Dermis microvascular lymphatic vessel endothelial cell (primary cell): ENCODE measurements at regions not wholly inside any gene's neighbourhood (a gene's known extent, or its start where the extent isn't known, plus 50 kb on each side); places are given as distances from the start of the nearest gene placed in this dataset.

Experiments
- DNase-seq, 2 donors: peaks; one replicate each; pipeline versions ENCODE4 v3.0.0 to v3.0.0-alpha.2; 2010; ENCODE audit warnings: low read depth in 2 of 2

DNA sequence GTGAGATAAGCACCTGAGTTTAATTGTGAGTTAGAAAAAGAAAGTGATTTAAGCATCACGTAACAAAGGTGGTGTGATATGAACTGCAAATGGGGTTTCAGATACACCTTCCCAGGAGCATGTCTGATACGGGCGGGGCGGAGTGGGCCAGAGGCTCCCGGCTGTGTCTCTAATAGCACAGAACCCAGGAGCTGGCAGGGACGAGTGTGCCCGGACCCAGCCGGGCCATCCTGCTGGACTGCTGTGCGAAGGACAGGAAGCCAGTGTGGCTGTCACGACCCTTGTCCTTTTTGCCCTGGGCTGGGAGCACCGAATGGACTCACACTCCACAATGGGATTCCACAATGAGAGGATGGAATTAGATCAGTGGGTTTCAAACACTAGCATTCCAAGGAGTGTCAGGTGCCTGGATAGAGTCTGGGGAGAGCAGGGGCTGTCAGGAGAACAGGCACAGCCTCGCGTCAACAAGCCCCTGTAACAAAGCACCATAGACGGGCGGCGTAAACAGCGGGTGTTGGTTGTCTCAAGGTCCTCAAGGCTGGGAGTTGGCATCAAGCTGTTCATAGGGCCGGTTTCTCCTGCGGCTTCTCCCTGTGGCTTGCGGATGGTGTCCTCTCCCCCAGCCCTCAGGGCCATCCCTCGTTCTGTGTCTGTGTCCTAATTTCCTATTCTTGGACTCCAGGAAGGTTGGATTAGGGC, 242.6 kb upstream of the PITRM1 start:
- DNase-seq = no peak

DNA sequence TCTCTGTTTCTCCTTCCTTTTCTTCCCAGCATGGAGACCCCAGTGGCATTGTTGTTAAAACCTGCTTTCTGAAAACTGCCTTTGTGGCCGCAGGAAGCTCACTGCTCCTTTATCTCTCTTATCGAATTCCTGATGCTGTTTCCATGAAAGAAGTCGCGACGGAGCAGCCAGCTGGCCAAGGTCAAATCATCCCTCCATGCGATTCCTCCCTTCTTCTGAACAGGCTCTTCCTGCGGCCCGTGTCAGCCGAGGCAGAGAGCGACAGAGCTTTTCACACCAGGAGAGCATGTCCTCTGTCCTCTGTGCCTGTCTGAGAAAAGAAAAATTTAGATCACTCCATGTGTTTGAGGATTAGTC, 242.1 kb upstream of the PITRM1 start:
- DNase-seq = no peak

GRCh38 chr10:3413937-3414666, 241.5 kb upstream of the PITRM1 start:
- DNase-seq = no peak

DNA sequence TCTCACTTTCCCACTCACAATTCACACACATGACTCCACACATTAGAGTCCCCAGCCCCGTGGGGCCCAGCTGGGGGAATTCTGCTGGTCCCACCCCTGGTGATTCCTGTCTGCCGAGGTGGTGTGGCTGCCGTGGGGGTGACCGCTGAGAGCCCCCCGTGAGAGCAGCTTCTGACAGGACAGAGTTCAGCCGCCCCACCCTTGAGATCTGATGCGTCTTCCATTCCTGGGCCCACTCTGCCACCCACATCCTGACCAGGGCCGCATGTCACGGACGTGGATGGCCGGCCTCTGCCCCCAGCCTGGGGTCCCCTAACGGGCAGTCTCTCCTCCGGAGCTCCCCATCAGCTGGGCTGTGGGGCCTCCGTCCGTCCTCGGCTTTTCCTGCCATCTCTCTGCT, 240.1 kb upstream of the PITRM1 start:
- DNase-seq = no peak

DNA sequence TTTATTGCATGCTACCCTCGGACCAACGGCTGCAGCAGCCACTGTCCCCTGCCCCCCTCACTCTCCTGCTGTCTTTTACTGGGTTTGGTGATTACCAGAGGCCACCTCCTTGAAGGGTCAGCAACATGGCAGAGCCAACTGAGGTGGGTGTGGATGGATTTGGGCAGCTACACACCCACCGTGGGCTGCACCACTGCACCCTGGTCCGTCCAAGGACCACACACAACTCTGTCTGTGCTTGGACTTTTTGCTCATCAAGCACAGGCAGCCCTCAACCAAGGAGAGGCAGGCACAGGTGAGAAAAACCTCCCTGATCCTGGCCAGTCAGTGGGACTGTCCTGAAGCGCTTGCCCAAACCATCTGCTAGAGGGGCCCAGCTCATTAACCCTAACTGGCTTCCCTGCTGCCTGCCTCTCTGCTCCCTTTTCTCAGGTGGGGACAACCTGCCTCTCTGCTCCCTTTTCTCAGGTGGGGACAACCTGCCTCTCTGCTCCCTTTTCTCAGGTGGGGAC, 239.5 kb upstream of the PITRM1 start:
- DNase-seq = no peak

DNA sequence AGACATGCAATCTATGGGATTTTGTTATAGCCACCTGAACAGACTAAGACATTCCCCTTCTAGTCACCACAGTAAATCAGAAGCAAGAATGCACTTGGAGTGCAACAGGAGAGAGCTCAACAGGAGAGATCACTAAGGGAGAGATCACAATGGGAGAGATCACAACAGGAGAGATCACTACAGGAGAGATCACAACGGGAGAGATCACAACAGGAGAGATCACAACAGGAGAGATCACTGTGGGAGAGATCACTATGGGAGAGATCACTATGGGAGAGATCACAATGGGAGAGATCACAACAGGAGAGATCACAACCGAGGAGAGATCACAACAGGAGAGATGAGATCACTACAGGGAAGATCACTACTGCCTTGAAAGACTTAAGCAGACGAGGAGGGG, 238.5 kb upstream of the PITRM1 start:
- no peak for DNase-seq

DNA sequence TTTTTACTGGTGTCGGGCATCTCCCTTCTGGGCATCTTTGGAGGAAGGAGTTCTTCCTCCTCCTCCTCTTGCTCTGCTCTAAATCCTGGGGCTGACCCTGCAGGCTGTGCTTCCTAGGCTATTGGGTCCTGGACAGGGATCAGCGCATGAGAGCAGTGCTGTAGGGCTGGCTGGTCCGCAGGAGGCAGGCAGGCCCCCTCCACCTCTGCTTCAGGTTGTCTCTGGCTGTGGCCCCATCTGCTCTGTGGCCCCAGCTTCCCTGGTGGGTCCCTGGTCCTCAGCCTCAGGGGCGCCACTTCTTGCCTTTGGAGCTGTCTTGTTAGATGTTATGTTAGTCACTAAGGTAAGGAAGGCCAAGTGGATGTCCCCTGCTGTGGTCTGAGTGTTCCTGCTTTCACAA, 237.3 kb upstream of the PITRM1 start:
- DNase-seq = no peak

- DNase-seq = no peak
Observed at GRCh38 chr10:3408603-3409365, 236.2 kb upstream of the PITRM1 start.

DNA sequence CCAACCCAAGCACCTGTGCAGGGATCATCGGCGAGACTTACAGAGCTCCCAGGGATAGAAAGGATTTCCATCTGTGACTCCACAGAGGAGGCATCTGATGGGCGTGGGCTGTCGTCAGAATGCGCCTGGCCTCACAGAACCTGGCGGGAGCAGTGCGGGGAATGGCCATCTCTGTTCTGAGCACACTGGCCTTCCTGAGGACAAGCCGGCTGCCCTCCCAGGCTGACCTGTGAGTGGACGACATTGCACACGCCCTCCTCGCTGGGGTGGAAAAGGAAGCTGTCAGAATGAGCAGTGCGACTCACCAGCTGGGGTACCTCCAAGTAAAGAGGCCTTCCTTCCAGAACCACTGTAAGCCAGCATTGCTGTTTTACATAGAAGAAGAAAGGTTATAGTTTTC, 234.6 kb upstream of the PITRM1 start:
- DNase-seq = no peak

- no peak for DNase-seq
Observed at GRCh38 chr10:3406556-3406955, 234.0 kb upstream of the PITRM1 start.

DNA sequence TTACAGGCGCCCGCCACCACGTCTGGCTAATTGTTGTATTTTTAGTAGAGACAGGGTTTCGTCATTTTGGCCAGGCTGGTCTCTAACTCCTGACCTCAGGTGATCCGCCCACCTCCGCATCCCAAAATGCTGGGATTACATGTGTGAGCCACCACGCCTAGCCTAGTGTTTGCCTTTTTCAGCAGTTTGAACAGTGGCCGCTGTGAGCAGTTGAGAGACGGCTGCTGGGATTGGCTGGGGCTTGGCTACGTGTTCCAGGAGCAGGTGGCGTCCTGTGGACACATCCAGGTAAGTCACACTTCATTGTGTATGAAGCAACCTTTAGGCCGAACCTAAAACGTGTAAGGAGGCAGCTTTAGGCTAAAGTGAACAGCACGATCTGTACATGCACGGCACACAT, 231.8 kb upstream of the PITRM1 start:
- no peak for DNase-seq

- DNase-seq = no peak
Observed at GRCh38 chr10:3402187-3402751, 229.7 kb upstream of the PITRM1 start.

DNA sequence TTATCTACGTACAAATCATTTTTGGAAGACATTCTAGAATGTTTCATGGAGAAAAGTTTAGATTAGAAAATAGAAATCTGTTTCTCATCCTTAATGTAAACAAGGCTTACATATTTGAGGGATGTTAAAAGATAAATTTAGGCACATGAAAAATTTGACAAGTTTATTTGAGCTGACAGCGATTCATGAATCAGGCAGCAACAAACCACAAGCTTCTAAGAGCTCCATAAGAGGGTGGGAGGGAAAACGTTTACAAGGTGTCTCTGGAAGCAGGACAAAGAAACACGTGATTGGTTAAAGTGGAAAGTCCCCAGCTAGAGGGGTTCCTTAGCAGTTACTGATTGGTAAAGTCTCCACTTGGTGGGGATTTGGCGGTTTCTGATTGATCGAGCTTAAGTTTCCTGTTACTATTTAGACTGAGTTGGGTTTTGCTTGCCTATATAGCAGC, 228.9 kb upstream of the PITRM1 start:
- no peak for DNase-seq

- peak; percentile 87 to 92 for DNase-seq
Observed at GRCh38 chr10:3400348-3400747, 227.8 kb upstream of the PITRM1 start.

GRCh38 chr10:3399756-3400155, 227.2 kb upstream of the PITRM1 start:
- DNase-seq = peak; percentile 52 to 75

DNA sequence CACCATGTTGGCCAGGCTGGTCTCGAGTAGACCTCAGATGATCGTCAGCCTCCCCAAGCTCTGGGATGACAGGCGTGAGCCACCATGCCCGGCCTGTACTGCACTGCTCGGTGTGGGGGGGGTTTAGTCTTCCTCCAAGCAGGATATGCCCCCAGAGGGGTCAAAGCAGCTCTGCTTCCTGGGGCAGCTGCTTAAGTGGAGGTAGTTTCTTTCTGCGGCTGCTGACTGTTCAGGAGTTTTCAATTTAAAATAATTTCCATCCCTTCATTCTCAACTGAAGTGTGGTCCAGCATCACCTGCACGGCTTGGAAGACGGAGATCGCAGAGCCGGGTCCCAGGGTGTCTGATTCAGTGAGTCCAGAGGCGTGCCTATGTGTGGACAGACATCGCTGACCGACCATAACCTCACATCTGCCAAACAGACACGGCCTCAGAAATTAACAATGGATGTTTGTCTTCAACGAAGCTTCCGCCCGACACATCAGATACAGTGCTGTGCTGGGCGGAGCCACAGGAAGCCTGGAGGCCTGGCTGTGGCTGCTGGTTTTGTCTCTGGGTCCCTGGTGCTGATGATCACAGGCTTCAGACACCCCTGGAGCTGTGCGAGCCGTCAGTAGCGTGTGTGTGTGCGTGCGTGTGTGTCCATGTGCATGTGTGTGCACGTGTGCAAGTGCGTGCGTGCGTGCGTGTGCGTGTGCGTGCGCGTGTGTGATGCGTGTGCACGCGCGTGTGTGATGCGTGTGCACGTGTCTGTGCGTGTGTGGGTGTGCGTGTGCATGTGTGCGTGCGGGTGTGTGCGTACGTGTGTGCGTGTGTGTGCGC, 226.5 kb upstream of the PITRM1 start:
- DNase-seq = peak; percentile 93 to 96

- DNase-seq = no peak
Observed at GRCh38 chr10:3397846-3398245, 225.3 kb upstream of the PITRM1 start.

DNA sequence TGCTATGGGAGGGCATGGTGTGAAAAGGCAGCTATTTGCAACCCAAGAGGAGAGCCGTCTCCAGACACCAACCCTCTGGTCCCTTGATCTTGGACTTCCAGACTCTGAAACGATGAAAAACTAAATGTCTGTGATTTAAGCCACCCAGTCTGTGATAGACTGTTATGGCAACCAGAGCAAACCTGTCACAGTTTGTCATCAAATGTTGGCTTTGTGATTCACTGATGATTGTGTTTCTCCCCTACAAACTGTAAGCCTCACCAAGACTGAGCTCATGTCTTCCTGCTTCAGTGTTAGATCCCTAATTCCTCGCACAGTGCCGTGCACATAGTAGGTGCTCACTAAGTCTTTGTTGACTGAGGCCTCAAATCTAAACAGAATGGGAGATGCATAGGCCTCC, 224.6 kb upstream of the PITRM1 start:
- peak in 1 of 2 donors; percentile 35 for DNase-seq

DNA sequence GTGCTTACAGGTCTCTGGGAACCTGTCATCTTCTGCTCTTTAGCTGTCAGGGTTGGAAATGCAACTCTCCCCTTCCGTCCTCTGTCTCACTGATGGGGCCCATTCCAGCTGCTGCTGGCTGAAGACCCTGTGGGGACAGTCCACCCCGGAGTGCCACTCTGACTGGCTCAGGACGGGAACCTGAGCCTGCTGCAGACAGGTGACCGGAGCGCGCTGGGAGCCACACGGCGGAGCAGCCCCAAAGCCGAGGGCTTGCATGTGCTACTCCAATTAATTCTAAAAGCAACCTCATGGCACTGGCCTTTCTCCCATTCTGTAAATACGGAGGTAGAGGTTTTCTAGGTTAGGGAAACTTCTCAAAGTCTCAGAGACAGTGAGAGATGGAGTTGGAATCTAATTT, 223.5 kb upstream of the PITRM1 start:
- DNase-seq = no peak

- peak; percentile 63 to 77 for DNase-seq
Observed at GRCh38 chr10:3395458-3395861, 222.9 kb upstream of the PITRM1 start.

GRCh38 chr10:3395041-3395440, 222.5 kb upstream of the PITRM1 start:
- no peak for DNase-seq
